ENCODE measurements at regions not wholly inside any gene's neighbourhood (a gene's known extent, or its start where the extent isn't known, plus 50 kb on each side); places are given as distances from the start of the nearest gene placed in this dataset.

DNA sequence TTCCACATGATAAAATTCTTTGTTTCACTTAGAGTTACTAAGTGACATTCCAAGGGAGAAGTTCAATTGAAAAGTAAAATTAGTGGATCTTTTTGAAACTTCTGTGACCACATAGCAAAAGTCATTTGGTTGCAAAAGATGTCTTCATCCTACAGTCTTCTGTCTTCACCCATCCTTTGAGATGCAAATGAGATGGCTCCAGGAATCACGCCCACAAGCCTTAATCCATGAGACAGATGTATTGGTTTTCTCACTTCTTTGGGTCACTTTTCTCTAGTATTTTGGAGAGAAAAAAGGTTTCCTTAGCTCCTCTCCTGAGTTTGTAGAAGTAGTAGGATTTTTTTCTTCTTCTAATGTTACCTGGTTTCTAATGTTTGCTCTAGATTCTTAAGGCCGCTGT lies 259.5 kb upstream of the SLC10A2 start:
- Histone ChIP-seq H3K36me3 (replicated peaks) (no peaks in the 10 kb centered on the region), H3K4me3 (ENCODE audit: low read depth, low read length) (no peak overlapping the region), H3K27ac (no peak overlapping the region), H3K27me3 (replicated peaks) (no peaks in the 10 kb centered on the region)
- TF ChIP-seq, protein P1, sequence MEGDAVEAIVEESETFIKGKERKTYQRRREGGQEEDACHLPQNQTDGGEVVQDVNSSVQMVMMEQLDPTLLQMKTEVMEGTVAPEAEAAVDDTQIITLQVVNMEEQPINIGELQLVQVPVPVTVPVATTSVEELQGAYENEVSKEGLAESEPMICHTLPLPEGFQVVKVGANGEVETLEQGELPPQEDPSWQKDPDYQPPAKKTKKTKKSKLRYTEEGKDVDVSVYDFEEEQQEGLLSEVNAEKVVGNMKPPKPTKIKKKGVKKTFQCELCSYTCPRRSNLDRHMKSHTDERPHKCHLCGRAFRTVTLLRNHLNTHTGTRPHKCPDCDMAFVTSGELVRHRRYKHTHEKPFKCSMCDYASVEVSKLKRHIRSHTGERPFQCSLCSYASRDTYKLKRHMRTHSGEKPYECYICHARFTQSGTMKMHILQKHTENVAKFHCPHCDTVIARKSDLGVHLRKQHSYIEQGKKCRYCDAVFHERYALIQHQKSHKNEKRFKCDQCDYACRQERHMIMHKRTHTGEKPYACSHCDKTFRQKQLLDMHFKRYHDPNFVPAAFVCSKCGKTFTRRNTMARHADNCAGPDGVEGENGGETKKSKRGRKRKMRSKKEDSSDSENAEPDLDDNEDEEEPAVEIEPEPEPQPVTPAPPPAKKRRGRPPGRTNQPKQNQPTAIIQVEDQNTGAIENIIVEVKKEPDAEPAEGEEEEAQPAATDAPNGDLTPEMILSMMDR (IDR thresholded peaks at IDR 0.05; ENCODE audit: low read depth, low read length, missing control alignments): no peak
- in situ Hi-C loops (cut with HindIII; ENCODE audit: low pct_ligation_motif_present, low sequenced_read_pairs): no loop called here
- no peak for DNase-seq

DNA sequence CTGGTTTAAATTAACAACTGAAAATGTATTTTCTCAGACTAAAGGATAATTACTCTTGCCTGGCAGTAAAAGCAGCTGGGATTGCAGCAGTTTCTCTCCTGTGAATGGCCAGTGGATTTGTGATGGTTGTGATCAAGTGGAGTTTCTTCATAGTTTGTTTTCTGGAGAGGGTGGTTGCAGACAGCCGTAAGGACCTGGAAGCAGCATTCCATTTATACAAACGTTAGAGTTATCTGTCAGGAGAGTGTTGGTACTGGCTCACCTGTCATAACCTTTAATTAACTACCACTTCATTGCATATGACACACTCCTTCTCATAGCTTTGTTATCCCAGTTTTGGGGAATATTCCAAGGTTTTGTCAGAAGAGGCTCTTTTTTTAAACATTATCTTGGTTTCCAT lies 258.4 kb upstream of the SLC10A2 start:
- DNase-seq: no peak
- H3K27ac ChIP-seq: no peak overlapping the region
- no peaks in the 10 kb centered on the region for H3K27me3 ChIP-seq (replicated peaks)
- H3K36me3 ChIP-seq (replicated peaks): no peaks in the 10 kb centered on the region
- TF ChIP-seq, protein P1 (IDR thresholded peaks at IDR 0.05; ENCODE audit: low read depth, low read length, missing control alignments): no peak
- in situ Hi-C loops (cut with HindIII; ENCODE audit: low pct_ligation_motif_present, low sequenced_read_pairs): no loop called here
- H3K4me3 ChIP-seq (ENCODE audit: low read depth, low read length): no peak overlapping the region

DNA sequence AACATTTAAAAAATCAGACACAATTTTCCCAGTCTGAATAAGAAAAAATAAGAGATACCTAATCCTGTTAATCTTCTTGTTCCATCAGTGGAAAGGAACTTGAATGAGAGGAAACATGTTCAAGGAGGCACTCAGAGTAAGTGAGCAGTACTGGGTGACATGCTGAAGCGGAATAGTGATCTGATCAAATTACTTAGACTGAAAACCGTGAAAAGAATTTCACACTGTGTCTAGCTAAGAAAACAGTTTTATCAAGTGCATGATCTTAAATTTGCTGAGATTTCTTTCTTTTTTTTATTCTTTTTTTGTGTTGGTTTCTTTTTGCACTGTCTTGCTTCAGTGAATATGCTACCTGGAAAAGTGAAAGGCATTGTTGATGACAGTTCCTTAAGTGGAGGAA lies 249.5 kb upstream of the SLC10A2 start:
- Histone ChIP-seq H3K27me3 (replicated peaks) (no peaks in the 10 kb centered on the region), H3K36me3 (replicated peaks) (no peaks in the 10 kb centered on the region), H3K4me3 (ENCODE audit: low read depth, low read length) (no peak overlapping the region), H3K27ac (no peak overlapping the region)
- DNase-seq: no peak
- TF ChIP-seq, protein P1 (IDR thresholded peaks at IDR 0.05; ENCODE audit: low read depth, low read length, missing control alignments): no peak
- in situ Hi-C loops (cut with HindIII; ENCODE audit: low pct_ligation_motif_present, low sequenced_read_pairs): no loop called here

DNA sequence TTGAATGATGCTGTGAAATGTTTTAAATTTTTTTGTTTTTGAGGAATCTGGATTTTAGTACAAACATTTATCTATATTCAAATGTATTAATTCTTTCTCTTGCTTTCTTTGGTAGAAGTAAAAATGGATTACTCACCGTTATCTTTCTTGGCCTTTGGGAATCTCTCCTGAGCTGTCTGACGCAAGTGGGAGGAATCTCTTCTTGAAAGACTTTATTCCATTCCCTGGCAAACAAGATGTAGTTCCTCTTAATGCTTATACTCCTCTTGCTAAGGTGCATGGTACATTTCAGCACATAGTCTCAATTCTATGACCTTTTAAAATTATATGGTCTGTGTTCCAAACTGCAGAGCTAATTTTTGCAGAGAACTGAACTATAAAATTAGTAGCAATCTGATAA lies 246.2 kb upstream of the SLC10A2 start:
- DNase-seq: no peak

DNA sequence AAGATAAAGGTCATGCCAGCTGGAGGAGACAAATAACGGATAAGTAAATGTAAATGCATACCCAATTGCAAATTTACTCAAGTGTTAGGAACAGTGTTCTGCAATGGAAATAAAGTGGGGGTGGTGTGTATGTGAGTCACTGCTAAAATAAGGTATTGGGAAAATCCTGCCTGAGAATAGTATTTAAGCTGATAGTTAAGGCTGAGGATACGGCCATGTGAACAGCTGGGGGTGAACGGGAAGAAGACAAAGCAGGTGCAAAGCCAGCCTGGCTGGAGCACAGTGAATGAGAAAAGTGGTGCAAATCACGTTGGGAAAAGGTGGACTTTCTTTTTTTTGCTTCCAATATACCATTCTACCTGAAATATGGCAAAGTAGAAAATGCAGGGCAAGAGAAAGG lies 242.4 kb upstream of the SLC10A2 start:
- H3K27me3 ChIP-seq (replicated peaks): no peaks in the 10 kb centered on the region
- H3K4me3 ChIP-seq (ENCODE audit: low read depth, low read length): no peak overlapping the region
- in situ Hi-C loops (cut with HindIII; ENCODE audit: low pct_ligation_motif_present, low sequenced_read_pairs): no loop called here
- H3K36me3 ChIP-seq (replicated peaks): no peaks in the 10 kb centered on the region
- TF ChIP-seq, protein P1 (IDR thresholded peaks at IDR 0.05; ENCODE audit: low read depth, low read length, missing control alignments): no peak
- H3K27ac ChIP-seq: no peak overlapping the region
- no peak for DNase-seq

More for the DNA sequence above, 246.2 kb upstream of the SLC10A2 start:
- in situ Hi-C loops (cut with HindIII; ENCODE audit: low pct_ligation_motif_present, low sequenced_read_pairs): no loop called here
- H3K27ac ChIP-seq: no peak overlapping the region
- H3K36me3 ChIP-seq (replicated peaks): no peaks in the 10 kb centered on the region
- TF ChIP-seq, protein P1 (IDR thresholded peaks at IDR 0.05; ENCODE audit: low read depth, low read length, missing control alignments): no peak
- no peaks in the 10 kb centered on the region for H3K27me3 ChIP-seq (replicated peaks)
- H3K4me3 ChIP-seq (ENCODE audit: low read depth, low read length): no peak overlapping the region

DNA sequence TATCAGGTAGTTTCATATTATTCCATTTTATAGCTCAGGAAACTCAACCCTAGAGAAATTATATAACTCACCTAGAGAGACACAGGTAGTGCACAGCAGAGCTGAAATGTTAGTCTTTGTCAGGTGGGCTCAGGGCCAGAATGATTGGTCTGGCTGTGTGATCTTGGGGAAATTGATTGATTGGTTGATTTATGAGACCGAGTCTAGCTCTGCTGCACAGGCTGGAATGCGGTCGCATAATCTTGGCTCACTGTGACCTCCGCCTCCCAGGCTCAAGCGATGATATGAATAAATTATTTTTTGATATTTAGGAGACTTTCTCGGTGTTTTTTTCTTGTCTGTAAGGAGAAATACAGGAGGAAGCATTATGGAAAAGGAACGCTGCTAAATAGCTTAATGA lies 239.9 kb upstream of the SLC10A2 start:
- Histone ChIP-seq H3K27ac (no peak overlapping the region), H3K27me3 (replicated peaks) (no peaks in the 10 kb centered on the region), H3K36me3 (replicated peaks) (no peaks in the 10 kb centered on the region), H3K4me3 (ENCODE audit: low read depth, low read length) (no peak overlapping the region)
- in situ Hi-C loops (cut with HindIII; ENCODE audit: low pct_ligation_motif_present, low sequenced_read_pairs): no loop called here
- TF ChIP-seq, protein P1 (IDR thresholded peaks at IDR 0.05; ENCODE audit: low read depth, low read length, missing control alignments): no peak
- DNase-seq: no peak

Measured in brain microvascular endothelial cell (primary cell).